Stomach smooth muscle (tissue), 2 donors: ENCODE measurements at regions not wholly inside any gene's neighbourhood (a gene's known extent, or its start where the extent isn't known, plus 50 kb on each side); places are given as distances from the start of the nearest gene placed in this dataset.

Experiments
- H3K27ac ChIP-seq: one replicate; pipeline ENCODE4 v1.7.0; 2013; ENCODE audit warnings: mild to moderate bottlenecking, low read length, inconsistent platforms
- H3K27me3 ChIP-seq, 2 donors: one replicate each; pipeline ENCODE4 v1.7.0; 2013; ENCODE audit warnings: low read length in 2 of 2; ENCODE audit not compliant: insufficient read depth in 2 of 2, control insufficient read depth in 1 of 2
- H3K36me3 ChIP-seq, 2 donors: one replicate each; pipeline ENCODE4 v1.7.0; 2013; ENCODE audit warnings: low read length in 2 of 2; ENCODE audit not compliant: control insufficient read depth in 2 of 2, insufficient read depth in 2 of 2
- H3K4me1 ChIP-seq: one replicate; pipeline ENCODE4 v1.7.0; 2013; ENCODE audit warnings: low read length; ENCODE audit not compliant: control insufficient read depth, insufficient read depth
- H3K4me3 ChIP-seq, 2 donors: one replicate each; pipeline ENCODE4 v1.7.0; 2013; ENCODE audit warnings: low read length in 2 of 2
- H3K9ac ChIP-seq, 2 donors: one replicate each; pipeline ENCODE4 v1.7.0; 2013; ENCODE audit warnings: low read length in 2 of 2, mild to moderate bottlenecking in 1 of 2
- H3K9me3 ChIP-seq, 2 donors: one replicate each; pipeline ENCODE4 v1.7.0; 2013; ENCODE audit warnings: low read length in 2 of 2; ENCODE audit not compliant: control insufficient read depth in 2 of 2
- donor health status: healthy.
- donor health status: Pancreatic carcinoma.

DNA sequence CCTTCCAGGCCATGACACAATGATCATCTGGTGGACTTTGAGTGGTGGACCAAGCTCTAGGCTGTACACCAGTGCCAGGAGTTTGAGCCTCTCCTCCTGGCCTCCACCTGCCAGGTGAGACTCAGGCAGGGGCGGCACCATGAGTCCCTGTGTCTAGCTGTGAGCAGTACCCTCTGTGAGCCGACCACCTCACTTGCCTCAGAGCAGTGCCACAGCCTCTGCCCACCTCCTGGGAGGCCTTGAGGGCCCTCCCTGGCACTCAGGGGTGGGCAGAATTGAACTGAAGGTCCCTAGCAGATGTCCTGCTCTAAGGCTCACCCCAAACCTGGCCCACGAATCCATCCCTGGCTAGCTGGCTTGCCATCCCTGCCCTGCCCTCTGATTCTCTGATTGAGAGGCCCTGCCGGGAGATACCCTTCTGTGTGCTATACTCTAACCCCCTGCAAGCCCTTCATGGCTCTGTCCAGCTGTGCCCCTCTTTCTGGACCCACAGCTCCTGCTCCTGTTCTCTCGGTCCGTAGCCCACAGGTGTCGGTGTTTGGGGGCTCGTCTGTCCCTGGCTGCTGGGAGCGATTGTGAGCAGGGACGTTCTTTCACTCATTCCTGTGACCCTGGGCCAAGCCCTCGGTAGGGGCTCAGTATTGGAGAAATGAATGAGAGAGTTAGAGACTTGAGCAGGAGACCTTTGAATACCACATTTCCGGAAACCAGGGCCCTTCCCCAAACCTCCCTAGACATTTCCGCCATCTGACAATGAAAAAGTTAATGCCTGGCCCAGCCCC lies 70.0 kb downstream of the INHBB start:
- Histone ChIP-seq H3K9me3 (no peaks in the 10 kb centered on the region), H3K9ac (no peak overlapping the region), H3K27me3 (peaks cover 0 to 2% of the 10 kb centered on the region in 2 donors), H3K36me3 (no peaks in the 10 kb centered on the region), H3K4me1 (no peaks in the 10 kb centered on the region), H3K4me3 (no peak overlapping the region), H3K27ac (no peak overlapping the region)

GRCh38 chr2:120418174-120418787 lies 72.3 kb downstream of the INHBB start:
- Histone ChIP-seq H3K4me3 (no peak overlapping the region), H3K27ac (no peak overlapping the region), H3K9me3 (no peaks in the 10 kb centered on the region), H3K36me3 (no peaks in the 10 kb centered on the region), H3K9ac (no peak overlapping the region), H3K4me1 (no peaks in the 10 kb centered on the region), H3K27me3 (peaks cover 0 to 7% of the 10 kb centered on the region in 2 donors)

DNA sequence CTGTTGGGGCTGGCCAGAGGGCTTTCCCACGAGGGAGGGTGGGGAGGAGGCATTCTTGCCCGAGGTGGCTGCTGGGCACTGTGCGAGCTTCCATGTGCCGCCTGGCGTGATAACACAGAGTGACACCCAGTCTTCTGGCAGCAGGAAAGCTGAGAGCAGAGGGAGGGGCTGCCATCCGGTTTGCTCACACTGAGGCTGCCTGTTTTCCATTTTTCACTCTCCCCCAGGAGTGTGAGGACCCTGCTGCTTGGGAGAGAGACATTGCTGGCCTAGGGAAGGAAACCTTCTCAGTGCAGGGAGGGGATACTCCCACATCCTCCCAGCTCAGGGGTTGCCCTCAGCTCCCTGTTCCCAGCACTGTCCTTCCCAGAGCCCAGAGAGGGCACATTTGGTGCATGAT lies 73.1 kb downstream of the INHBB start:
- H3K4me1 ChIP-seq: no peaks in the 10 kb centered on the region
- no peak overlapping the region for H3K27ac ChIP-seq
- H3K9ac ChIP-seq: no peak overlapping the region
- no peak overlapping the region for H3K4me3 ChIP-seq
- no peaks in the 10 kb centered on the region for H3K36me3 ChIP-seq
- H3K9me3 ChIP-seq: no peaks in the 10 kb centered on the region
- peaks cover 0 to 7% of the 10 kb centered on the region in 2 donors for H3K27me3 ChIP-seq

DNA sequence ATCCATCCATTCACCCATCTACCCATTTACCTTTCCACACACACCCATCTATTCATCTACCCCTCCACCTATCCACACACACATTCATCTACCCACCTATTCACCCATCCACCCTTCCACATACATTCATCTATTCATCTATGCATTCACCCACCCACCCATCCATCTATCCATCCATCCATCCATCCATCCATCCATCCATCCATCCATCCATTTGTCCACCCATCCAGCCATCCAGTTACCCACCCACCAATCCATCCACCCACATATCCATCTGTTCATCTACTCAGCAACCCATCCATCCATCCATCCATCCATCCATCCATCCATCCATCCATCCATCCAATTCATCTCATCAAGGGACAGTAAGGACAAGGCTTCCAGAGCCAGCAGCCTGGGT lies 74.0 kb downstream of the INHBB start:
- Histone ChIP-seq H3K4me3 (no peak overlapping the region), H3K4me1 (no peaks in the 10 kb centered on the region), H3K9ac (no peak overlapping the region), H3K9me3 (no peaks in the 10 kb centered on the region), H3K36me3 (no peaks in the 10 kb centered on the region), H3K27ac (no peak overlapping the region), H3K27me3 (peaks cover 0 to 10% of the 10 kb centered on the region in 2 donors)

DNA sequence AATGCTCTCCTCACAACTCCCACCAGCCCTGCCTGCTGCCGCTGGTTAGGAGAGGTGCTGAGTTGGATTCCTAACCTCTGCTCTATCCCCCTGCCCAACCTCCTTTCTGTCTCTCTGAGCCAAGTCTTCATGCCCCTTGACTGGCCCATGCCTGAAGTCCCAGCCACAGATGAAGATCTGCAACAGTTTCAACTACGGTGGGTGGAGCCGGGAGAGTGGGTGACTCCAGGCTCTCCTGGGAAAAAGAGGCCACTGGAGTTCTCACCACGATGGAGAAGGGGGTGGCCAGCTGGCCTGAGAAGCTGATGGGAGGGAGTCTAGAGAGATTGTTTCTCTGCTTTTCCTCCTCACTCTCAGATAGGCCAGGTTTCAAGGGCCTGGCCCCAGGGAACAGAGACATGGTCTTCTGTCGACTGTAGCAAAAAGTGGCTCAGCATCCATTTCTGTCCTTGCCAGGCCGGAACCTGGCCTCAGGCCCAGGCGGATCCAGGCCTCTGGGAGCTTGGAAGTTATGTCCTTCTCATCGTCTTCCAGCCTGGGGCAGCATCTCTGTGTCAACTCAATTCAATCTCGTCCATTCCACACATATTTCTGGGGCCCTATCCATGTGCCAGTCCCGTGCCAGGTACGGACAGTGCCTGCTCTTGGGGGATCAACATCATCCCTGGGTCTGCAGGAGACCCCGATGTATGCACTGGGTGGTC lies 75.3 kb downstream of the INHBB start:
- Histone ChIP-seq H3K36me3 (no peaks in the 10 kb centered on the region), H3K4me1 (no peaks in the 10 kb centered on the region), H3K9ac (no peak overlapping the region), H3K27ac (no peak overlapping the region), H3K4me3 (no peak overlapping the region), H3K9me3 (no peaks in the 10 kb centered on the region), H3K27me3 (peaks cover 0 to 10% of the 10 kb centered on the region in 2 donors)

DNA sequence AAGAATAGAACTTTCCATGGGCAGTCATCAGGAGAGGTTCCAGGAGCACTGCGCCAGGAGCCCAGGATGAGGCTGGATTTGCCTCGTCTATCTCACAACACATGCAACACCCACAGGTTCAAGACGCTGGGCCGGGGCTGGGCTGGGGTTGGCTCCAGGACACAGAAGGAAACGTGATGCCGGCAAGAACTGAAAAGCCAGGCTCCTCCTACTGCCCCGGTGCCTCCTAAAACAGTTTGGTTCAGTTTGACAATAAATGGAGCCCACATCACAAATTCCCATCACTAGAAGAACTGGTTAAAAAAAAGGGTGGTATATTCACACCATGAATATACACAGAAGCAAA lies 75.9 kb downstream of the INHBB start:
- no peaks in the 10 kb centered on the region for H3K36me3 ChIP-seq
- H3K27ac ChIP-seq: no peak overlapping the region
- no peaks in the 10 kb centered on the region for H3K9me3 ChIP-seq
- H3K4me3 ChIP-seq: no peak overlapping the region
- no peaks in the 10 kb centered on the region for H3K4me1 ChIP-seq
- H3K9ac ChIP-seq: no peak overlapping the region
- H3K27me3 ChIP-seq: peaks cover 0 to 10% of the 10 kb centered on the region in 2 donors

DNA sequence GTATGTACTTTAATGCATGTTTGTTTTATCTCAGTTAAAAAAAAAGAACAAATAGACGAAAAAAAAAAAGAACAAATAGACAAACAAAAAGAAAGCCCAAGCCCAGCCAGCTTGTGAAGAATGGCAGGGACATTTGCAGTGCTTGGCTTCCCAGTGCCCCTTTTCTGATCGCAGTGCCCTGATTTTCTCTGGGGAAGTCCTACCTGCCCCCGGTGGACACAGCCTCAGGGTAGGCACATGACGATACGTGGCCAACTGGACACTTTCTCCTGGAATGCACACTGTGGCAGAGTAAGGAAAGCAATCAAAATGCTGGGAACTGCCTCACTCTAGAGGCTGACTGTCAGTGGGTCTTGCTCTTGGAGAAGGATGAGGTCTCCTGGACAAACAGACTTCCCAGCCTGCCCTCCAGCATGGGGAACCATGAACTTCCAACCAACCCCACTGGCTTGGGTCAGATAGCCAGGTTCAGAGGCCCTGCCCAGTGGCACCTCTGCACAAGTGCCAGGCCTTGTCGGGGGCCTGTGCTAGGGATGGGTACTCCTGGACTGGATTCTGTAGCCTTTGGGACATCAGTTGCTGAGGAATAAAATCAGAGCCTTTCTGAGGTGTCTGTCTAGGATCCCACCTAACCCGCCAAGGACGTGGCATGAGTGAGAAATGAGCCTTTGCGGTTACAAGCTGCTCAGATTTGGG lies 76.7 kb downstream of the INHBB start:
- no peaks in the 10 kb centered on the region for H3K9me3 ChIP-seq
- peaks cover 0 to 10% of the 10 kb centered on the region in 2 donors for H3K27me3 ChIP-seq
- H3K27ac ChIP-seq: no peak overlapping the region
- H3K36me3 ChIP-seq: no peaks in the 10 kb centered on the region
- no peak overlapping the region for H3K4me3 ChIP-seq
- H3K4me1 ChIP-seq: no peaks in the 10 kb centered on the region
- no peak overlapping the region for H3K9ac ChIP-seq

GRCh38 chr2:120423167-120423943 lies 77.4 kb downstream of the INHBB start:
- no peak overlapping the region for H3K27ac ChIP-seq
- H3K4me3 ChIP-seq: no peak overlapping the region
- no peaks in the 10 kb centered on the region for H3K9me3 ChIP-seq
- H3K9ac ChIP-seq: no peak overlapping the region
- no peaks in the 10 kb centered on the region for H3K36me3 ChIP-seq
- H3K4me1 ChIP-seq: no peaks in the 10 kb centered on the region
- H3K27me3 ChIP-seq: peaks cover 0 to 12% of the 10 kb centered on the region in 2 donors

GRCh38 chr2:120424274-120424796 lies 78.4 kb downstream of the INHBB start:
- no peaks in the 10 kb centered on the region for H3K36me3 ChIP-seq
- H3K4me1 ChIP-seq: no peaks in the 10 kb centered on the region
- no peak overlapping the region for H3K27ac ChIP-seq
- no peak overlapping the region for H3K9ac ChIP-seq
- H3K27me3 ChIP-seq: peaks cover 0 to 12% of the 10 kb centered on the region in 2 donors
- H3K9me3 ChIP-seq: no peaks in the 10 kb centered on the region
- H3K4me3 ChIP-seq: no peak overlapping the region

DNA sequence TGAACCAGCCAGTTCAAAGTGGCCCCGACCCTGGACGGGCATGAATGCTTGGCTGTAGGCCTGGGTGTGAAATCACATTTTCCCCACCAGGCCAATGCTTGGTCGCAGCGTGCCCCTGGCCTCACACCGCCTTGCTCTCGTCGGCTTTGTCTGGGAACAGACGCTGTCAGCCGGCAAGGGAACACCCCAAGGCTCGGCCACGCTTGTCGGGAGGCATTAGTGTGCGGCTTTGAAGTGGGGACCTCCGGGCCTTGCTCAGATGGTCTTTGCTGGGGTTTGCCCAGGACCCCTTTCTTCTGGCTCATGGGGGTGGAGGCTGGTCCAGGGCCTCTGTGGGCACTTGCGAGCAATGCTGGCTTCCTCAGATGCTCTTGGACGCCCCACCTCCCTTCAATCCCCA lies 79.1 kb downstream of the INHBB start:
- Histone ChIP-seq H3K9ac (no peak overlapping the region), H3K27me3 (peaks cover 0 to 10% of the 10 kb centered on the region in 2 donors), H3K27ac (no peak overlapping the region), H3K36me3 (no peaks in the 10 kb centered on the region), H3K4me1 (no peaks in the 10 kb centered on the region), H3K4me3 (no peak overlapping the region), H3K9me3 (no peaks in the 10 kb centered on the region)
